M059J (cell line): ENCODE measurements at regions not wholly inside any gene's neighbourhood (a gene's known extent, or its start where the extent isn't known, plus 50 kb on each side); places are given as distances from the start of the nearest gene placed in this dataset.
A peak's percentile ranks its signal among the peaks of the same experiment; 100 is the strongest.
"Not testable (repeated sequence)": the region's sequence is repeated elsewhere in the genome, so short reads cannot be mapped to it uniquely, and the experiment has no call there.

Source experiments
- DNase-seq: peaks from one replicate; pipeline ENCODE4 v3.0.0-alpha.2; 2012; ENCODE audit warnings: low read depth

- no peak for DNase-seq
These were observed 50.4 kb downstream of the SHOC1 start for GRCh38 chr9:111744363-111744762.

GRCh38 chr9:111743275-111743674, 51.5 kb downstream of the SHOC1 start:
- peak; percentile 89 for DNase-seq

- no peak for DNase-seq
These were observed 54.0 kb downstream of the SHOC1 start for GRCh38 chr9:111740739-111741138.

GRCh38 chr9:111736714-111737113, 58.0 kb downstream of the SHOC1 start:
- no peak for DNase-seq

- DNase-seq: not testable (repeated sequence)
These were observed 59.4 kb downstream of the SHOC1 start for GRCh38 chr9:111735344-111735743.

GRCh38 chr9:111731928-111732327, 62.8 kb downstream of the SHOC1 start:
- peak; percentile 77 for DNase-seq

GRCh38 chr9:111730937-111731567, 63.7 kb downstream of the SHOC1 start:
- peak; percentile 69 for DNase-seq

- DNase-seq: peak; percentile 96
These were observed 65.9 kb downstream of the SHOC1 start for GRCh38 chr9:111728617-111729366.

- peak; percentile 67 for DNase-seq
These were observed 66.6 kb downstream of the SHOC1 start for GRCh38 chr9:111728143-111728542.

GRCh38 chr9:111726949-111727348, 65.5 kb downstream of the GNG10 start:
- no peak for DNase-seq

- no peak for DNase-seq
These were observed 58.8 kb downstream of the GNG10 start for GRCh38 chr9:111720174-111720573.
